ENCODE measurements at regions not wholly inside any gene's neighbourhood (a gene's known extent, or its start where the extent isn't known, plus 50 kb on each side); places are given as distances from the start of the nearest gene placed in this dataset.
A peak's percentile ranks its signal among the peaks of the same experiment; 100 is the strongest.

DNA sequence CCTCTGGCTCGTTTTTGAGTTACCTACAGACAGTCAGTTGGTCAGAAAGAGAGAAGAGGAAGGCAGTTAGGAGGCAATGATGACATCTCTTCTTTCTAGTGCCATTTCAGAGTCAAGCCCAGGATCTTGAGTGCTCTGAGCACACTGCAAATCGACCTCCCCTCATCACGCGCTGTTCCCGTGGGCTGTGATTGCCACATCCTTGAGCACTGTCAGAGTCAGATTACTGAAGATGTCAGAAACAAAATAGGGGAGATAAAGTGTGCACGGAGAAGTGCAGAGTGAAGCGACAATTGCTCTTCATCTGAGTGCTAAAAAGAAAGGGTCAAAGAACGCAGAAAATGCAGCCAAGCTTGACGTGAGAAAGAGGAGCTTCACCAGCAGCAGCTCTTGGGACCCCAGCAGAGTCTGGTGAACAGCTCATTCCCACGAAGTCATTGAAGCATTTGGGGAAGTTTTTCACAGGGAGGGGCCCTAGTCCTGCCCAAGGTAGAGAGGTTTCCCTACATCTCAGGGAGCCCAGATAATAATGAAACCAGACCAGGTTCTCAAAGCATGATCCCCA, 661.7 kb upstream of the AUTS2 start:
- peaks cover 3 to 5% of the 10 kb centered on the region in 2 donors for H3K27me3 Mint-ChIP-seq
- H3K36me3 Mint-ChIP-seq = peaks cover 0 to 2% of the 10 kb centered on the region in 2 donors
- DNase-seq (no peak), ATAC-seq (replicated peaks) (no peak)
- H3K27ac Mint-ChIP-seq = no peak overlapping the region
- no peaks in the 10 kb centered on the region for H3K4me1 Mint-ChIP-seq
- H3K4me3 Mint-ChIP-seq = no peak overlapping the region
- H3K9me3 Mint-ChIP-seq = peaks cover 14 to 25% of the 10 kb centered on the region in 2 donors

DNA sequence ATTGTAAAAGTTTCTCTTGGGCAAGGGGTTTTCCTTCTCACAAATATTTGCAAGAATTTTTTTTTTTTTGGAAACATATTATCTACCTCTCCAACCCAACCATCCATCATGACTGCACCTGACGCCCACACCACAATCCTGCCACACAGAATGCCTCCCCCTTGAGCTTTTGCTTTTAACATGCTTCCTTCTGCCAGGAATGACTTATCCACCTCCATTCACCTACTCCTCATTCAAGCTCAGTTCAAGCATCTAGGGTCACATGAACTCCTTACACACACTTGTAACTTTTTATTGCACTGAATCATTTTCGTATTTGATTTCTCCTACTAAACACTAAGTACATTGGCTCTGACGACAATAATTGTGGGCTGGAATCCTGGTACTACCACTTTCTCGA, 660.1 kb upstream of the AUTS2 start:
- peaks cover 3 to 5% of the 10 kb centered on the region in 2 donors for H3K27me3 Mint-ChIP-seq
- peaks cover 0 to 2% of the 10 kb centered on the region in 2 donors for H3K36me3 Mint-ChIP-seq
- no peak overlapping the region for H3K27ac Mint-ChIP-seq
- no peak overlapping the region for H3K4me3 Mint-ChIP-seq
- ATAC-seq (replicated peaks) (no peak), DNase-seq (no peak)
- H3K9me3 Mint-ChIP-seq = peaks cover 14 to 20% of the 10 kb centered on the region in 2 donors
- H3K4me1 Mint-ChIP-seq = no peaks in the 10 kb centered on the region

DNA sequence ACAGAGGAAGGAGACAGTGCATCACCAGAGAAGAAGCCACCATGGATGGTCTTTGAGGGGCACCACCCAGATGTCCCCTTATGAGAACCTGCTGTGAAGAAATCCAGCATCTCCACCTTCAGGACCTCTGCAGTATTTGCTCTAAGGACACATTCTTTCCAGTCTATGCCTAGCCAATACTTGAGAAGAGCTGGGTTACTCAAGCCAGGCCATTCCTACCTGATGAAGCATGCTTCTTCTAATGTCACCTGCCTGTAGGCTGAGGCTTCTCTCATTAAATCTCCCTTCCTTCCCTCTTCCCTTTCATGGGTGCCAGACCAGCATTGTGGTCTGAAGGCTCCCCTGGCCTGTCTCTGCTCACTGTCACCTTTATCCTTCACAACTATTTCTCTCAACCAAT, 654.5 kb upstream of the AUTS2 start:
- no peak overlapping the region for H3K4me3 Mint-ChIP-seq
- no peaks in the 10 kb centered on the region for H3K4me1 Mint-ChIP-seq
- H3K9me3 Mint-ChIP-seq = peaks cover 12 to 17% of the 10 kb centered on the region in 2 donors
- ATAC-seq (replicated peaks) (no peak), DNase-seq (no peak)
- H3K27me3 Mint-ChIP-seq = peaks cover 0 to 2% of the 10 kb centered on the region in 2 donors
- peaks cover 3 to 5% of the 10 kb centered on the region in 2 donors for H3K36me3 Mint-ChIP-seq
- no peak overlapping the region for H3K27ac Mint-ChIP-seq

DNA sequence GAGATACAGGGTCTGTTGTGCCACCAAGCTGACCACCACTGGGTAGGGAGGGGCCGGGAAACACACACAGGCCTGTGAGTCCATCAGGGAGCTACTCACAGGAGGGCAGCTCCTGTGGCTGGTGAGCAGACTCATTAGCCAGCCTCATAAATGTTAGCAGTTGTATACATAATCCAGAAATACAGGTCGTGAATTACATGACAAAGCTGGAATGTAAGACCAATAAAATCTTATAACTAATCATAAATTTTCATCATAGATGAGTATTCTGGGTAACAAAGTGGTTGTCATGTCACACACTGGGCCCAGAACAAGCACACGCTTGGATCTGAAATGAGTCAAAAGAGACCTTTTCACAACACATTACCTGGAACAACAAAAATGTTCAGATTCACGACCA, 642.6 kb upstream of the AUTS2 start:
- ATAC-seq (replicated peaks) (no peak), DNase-seq (no peak)
- no peaks in the 10 kb centered on the region for H3K36me3 Mint-ChIP-seq
- H3K4me3 Mint-ChIP-seq = no peak overlapping the region
- H3K9me3 Mint-ChIP-seq = peaks cover 4 to 5% of the 10 kb centered on the region in 2 donors
- H3K27ac Mint-ChIP-seq = no peak overlapping the region
- no peaks in the 10 kb centered on the region for H3K4me1 Mint-ChIP-seq
- peaks cover 0 to 11% of the 10 kb centered on the region in 2 donors for H3K27me3 Mint-ChIP-seq

DNA sequence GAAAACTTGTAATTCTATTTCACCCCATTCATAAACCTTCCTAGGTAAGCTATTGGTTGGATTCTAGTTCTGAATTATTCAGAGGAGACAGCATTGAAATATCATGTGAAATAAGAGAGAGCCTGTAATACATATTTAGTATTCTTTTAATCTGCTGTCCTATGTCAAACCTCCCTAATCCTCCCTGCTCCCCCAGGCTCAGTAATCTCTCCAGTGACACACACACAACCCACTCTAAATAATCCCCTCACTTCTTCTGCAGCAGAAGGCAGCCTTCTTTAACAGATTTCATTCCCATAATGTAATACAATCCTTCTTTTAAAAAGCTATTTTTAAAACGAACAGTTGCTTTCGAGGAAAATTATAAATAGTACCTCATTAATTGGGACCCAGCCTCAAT, 639.7 kb upstream of the AUTS2 start:
- peaks cover 4 to 5% of the 10 kb centered on the region in 2 donors for H3K9me3 Mint-ChIP-seq
- DNase-seq (no peak), ATAC-seq (replicated peaks) (no peak)
- H3K4me3 Mint-ChIP-seq = no peak overlapping the region
- no peaks in the 10 kb centered on the region for H3K36me3 Mint-ChIP-seq
- H3K4me1 Mint-ChIP-seq = no peaks in the 10 kb centered on the region
- no peak overlapping the region for H3K27ac Mint-ChIP-seq
- H3K27me3 Mint-ChIP-seq = peaks cover 0 to 11% of the 10 kb centered on the region in 2 donors

DNA sequence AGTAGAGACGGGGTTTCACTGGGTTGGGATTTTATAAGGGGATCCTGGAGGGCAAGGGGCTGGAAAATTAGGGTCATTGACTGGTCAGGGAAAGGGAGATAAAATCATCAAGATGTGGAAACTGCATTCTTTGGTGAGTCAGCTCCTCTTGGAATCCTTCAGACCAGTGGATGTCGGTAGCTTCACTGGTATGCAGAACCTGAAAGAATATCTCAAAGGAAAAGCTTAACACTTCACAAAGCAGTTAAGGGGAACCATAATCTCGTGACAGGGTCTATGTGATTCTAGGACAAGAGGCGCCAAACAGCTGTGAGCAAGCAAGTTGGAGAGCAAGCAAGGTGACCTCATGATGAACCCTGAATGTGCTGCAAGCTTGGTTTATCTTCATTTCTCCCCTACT, 634.7 kb upstream of the AUTS2 start:
- no peak overlapping the region for H3K4me3 Mint-ChIP-seq
- ATAC-seq (replicated peaks) (no peak), DNase-seq (no peak)
- no peaks in the 10 kb centered on the region for H3K36me3 Mint-ChIP-seq
- H3K27me3 Mint-ChIP-seq = peaks cover 0 to 7% of the 10 kb centered on the region in 2 donors
- peaks cover 5 to 6% of the 10 kb centered on the region in 2 donors for H3K9me3 Mint-ChIP-seq
- H3K27ac Mint-ChIP-seq = no peak overlapping the region
- no peaks in the 10 kb centered on the region for H3K4me1 Mint-ChIP-seq

DNA sequence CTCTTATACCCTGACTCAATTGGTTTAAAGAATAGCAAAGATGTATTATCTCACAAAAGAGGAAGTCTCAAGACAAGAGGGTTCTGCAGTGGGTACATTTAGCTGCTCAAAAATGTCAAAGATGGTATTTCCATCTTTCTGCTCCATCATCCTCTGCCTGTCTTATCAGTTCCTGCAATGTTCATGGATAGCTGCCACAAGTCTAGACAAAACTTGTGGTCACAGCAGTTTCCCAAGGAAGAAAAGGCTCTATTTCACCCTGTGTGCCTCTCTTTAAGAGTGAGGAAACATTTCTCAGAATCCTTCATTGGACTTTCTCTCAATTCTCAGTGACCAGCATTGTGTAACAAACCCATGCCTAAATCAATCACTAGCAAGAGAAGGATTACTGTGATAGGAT, 634.2 kb upstream of the AUTS2 start:
- DNase-seq = no peak

DNA sequence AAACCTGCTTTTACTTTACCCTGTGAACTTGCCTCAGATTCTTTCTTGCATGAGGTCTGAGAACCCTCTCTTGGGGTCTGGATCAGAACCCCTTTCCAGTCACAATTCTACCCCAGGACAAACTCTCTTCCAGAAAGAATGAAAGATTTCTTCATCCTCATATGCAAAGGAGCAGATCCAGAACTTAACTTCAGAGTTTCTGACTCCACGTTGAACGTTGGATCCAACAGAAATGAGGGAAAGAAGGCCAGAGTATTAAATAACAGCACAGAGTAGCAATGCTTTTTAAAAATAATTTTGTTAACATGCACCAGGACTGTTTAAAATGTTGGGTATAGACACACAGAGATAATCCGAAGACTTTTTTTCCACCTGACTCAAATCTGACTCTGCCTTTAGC, 632.9 kb upstream of the AUTS2 start:
- peaks cover 0 to 7% of the 10 kb centered on the region in 2 donors for H3K27me3 Mint-ChIP-seq

More for the DNA sequence above, 634.2 kb upstream of the AUTS2 start:
- Mint-ChIP-seq H3K4me3 (no peak overlapping the region), H3K4me1 (no peaks in the 10 kb centered on the region), H3K27me3 (peaks cover 0 to 7% of the 10 kb centered on the region in 2 donors), H3K36me3 (no peaks in the 10 kb centered on the region), H3K9me3 (peaks cover 5% of the 10 kb centered on the region in 2 donors), H3K27ac (no peak overlapping the region)
- ATAC-seq (replicated peaks) = no peak

DNA sequence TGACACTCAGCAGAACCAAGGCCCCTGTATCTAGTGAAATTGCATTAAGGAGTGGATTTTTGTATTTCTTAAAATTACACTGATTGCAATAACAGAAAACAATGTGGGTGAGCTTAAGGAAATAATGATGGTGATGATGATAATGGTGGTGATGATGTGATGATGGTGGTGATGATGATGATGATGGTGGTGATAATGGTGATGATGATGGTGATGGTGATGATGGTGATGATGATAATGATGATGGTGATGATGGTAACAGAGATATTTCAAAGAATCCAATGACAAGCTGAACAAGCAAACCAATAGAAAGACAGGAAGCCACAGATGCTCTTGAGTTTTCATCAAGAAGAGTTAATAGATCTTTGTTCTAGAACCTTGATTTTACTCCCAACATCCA, 630.7 kb upstream of the AUTS2 start:
- ATAC-seq (replicated peaks) = no peak
- DNase-seq = no peak
- no peak overlapping the region for H3K4me3 Mint-ChIP-seq
- no peaks in the 10 kb centered on the region for H3K36me3 Mint-ChIP-seq
- H3K27me3 Mint-ChIP-seq = peaks cover 0 to 7% of the 10 kb centered on the region in 2 donors
- peaks cover 3 to 5% of the 10 kb centered on the region in 2 donors for H3K9me3 Mint-ChIP-seq
- H3K4me1 Mint-ChIP-seq = no peaks in the 10 kb centered on the region
- no peak overlapping the region for H3K27ac Mint-ChIP-seq

More for the DNA sequence above, 632.9 kb upstream of the AUTS2 start:
- DNase-seq (no peak), ATAC-seq (replicated peaks) (no peak)
- Mint-ChIP-seq H3K9me3 (peaks cover 3 to 5% of the 10 kb centered on the region in 2 donors), H3K4me1 (no peaks in the 10 kb centered on the region), H3K27ac (no peak overlapping the region), H3K36me3 (no peaks in the 10 kb centered on the region), H3K4me3 (no peak overlapping the region)

DNA sequence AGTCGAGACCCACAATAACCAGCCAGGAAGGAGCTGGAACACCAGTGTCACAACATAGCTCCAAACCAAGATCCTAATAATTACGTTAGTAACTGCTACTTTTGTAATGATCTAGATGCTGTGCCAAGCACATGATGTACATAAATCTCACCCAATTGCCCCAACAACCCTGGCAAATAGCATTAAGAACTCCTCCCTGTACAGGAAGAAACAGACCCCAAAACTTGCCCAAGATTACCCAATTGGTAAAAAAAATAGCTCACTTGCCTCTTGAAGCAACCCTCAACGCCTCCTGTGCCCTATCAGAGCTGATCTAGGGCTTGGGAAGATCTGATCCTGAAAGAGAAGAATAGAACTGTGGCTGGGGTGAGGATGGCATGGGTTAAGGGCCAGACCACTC, 628.7 kb upstream of the AUTS2 start:
- Mint-ChIP-seq H3K36me3 (no peaks in the 10 kb centered on the region), H3K27ac (no peak overlapping the region), H3K27me3 (peaks cover 0 to 13% of the 10 kb centered on the region in 2 donors), H3K4me1 (no peaks in the 10 kb centered on the region), H3K4me3 (no peak overlapping the region), H3K9me3 (peaks cover 3 to 5% of the 10 kb centered on the region in 2 donors)
- DNase-seq (no peak), ATAC-seq (replicated peaks) (no peak)

DNA sequence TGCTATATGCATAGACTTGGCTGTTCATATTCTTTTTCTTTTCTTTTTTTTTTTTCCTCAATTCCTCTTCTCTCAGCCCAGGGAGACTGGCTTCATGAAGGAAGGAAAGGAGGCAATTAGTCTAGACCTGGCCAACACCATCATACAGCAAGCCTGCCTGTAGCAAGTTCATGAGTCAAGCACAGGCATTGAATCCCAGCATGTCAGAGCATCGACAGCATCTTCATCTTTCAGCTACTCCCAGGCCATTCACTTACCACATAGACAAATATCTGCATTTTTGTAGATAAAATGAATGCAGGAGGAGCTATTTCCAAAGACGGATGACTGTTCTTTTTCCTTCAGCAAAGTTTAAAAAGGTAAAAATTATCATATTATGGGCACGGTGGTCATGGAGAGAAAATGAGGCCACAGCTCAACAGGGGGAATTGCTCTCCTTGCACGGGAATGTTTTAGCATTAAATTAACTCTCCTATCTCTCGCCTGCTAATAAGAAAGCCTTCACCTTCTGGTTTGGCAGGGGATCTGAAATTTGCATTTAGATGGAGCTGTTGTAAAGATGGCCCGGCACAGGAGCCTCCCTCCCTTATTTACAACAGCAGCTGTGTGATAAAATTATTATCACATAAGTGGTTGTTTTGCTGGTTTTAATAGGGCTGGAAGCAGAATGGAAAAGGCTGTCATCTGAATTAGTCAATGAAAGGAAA, 626.5 kb upstream of the AUTS2 start:
- no peak for DNase-seq
- ATAC-seq (replicated peaks) = no peak
- no peaks in the 10 kb centered on the region for H3K36me3 Mint-ChIP-seq

DNA sequence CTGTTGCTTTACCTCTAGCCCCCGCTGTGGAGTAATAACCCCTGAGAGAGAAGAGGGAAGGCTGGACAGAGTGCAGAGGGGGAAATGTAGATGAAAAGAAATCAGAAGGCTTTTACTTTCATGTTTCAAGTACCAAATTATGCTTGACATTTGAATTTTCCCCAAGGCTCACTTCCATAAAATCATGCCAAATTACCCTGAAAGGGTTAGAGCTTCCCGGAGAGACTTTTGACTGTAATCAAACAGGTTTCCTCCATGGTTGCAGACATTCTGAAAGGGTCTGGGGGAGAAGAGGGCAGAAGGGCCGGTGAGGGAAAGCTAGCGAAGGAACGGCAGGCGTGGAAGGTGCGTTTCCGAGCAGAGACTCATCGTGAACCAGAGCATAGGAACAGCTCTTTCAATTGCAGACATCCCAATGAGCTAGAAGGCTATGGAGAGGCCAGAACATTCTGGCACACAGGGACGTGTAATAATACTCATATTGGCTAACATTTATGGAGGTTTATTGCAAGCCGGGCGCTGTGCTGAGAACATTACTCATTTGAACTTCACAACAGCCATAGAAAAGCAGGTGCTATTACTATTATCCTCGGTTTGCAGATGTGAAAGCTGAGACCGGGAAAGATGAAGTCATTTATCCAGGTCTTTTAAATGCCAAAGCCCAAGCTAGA, 620.8 kb upstream of the AUTS2 start:
- H3K36me3 Mint-ChIP-seq = peaks cover 0 to 4% of the 10 kb centered on the region in 2 donors
- H3K4me1 Mint-ChIP-seq = no peaks in the 10 kb centered on the region
- H3K4me3 Mint-ChIP-seq = no peak overlapping the region
- DNase-seq = no peak
- H3K27ac Mint-ChIP-seq = no peak overlapping the region
- no peak for ATAC-seq (replicated peaks)
- H3K9me3 Mint-ChIP-seq = peaks cover 8 to 17% of the 10 kb centered on the region in 2 donors
- peaks cover 4 to 11% of the 10 kb centered on the region in 2 donors for H3K27me3 Mint-ChIP-seq

More for the DNA sequence above, 626.5 kb upstream of the AUTS2 start:
- peaks cover 3 to 8% of the 10 kb centered on the region in 2 donors for H3K9me3 Mint-ChIP-seq
- H3K4me1 Mint-ChIP-seq = no peaks in the 10 kb centered on the region
- peaks cover 4 to 18% of the 10 kb centered on the region in 2 donors for H3K27me3 Mint-ChIP-seq
- H3K4me3 Mint-ChIP-seq = no peak overlapping the region
- no peak overlapping the region for H3K27ac Mint-ChIP-seq

DNA sequence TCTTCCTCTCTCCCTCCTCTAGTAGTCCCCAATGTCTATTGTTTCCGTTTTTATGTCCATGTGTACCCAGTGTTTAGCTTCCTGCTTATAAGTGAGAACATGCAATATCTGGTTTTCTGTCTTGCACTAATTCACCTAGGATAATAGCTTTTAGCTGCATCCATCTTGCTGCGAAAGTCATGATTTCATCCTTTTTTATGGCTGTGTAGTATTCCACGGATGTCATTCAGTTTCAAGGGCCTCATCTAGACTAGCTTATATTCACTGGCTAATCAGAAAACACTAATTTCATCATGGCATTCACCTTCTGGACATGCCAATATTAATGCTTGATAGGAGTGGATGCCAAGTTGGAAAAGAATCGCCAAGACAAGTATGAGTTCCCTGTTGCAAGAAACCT, 619.6 kb upstream of the AUTS2 start:
- Mint-ChIP-seq H3K36me3 (peaks cover 0 to 4% of the 10 kb centered on the region in 2 donors), H3K4me3 (no peak overlapping the region), H3K9me3 (peaks cover 11 to 22% of the 10 kb centered on the region in 2 donors), H3K4me1 (no peaks in the 10 kb centered on the region), H3K27me3 (peaks cover 4 to 5% of the 10 kb centered on the region in 2 donors), H3K27ac (no peak overlapping the region)
- ATAC-seq (replicated peaks) = no peak
- no peak for DNase-seq

DNA sequence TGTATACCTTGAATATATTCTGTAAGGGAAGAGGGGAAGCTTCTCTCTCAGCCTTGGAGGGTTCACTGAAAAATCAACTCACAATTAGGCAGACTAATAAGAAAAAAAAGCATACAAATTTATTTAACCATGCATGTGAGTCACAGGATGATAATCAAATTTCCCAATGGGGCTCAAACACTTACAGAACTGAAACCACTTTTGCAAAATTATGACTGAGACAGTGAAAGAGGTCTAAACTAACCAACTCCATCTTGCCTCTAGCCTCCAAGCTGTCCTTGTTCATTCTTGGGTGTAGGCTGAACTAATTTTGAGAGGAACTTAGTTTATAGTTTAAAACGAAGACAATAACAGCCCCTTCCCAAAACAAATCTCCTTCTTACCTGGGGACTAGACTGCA, 618.3 kb upstream of the AUTS2 start:
- peaks cover 0 to 4% of the 10 kb centered on the region in 2 donors for H3K36me3 Mint-ChIP-seq
- H3K9me3 Mint-ChIP-seq = peaks cover 11 to 22% of the 10 kb centered on the region in 2 donors
- peak; percentile 52 to 94 for ATAC-seq (replicated peaks)

More for the DNA sequence above, 618.3 kb upstream of the AUTS2 start:
- no peak for DNase-seq
- no peak overlapping the region for H3K4me3 Mint-ChIP-seq
- H3K27me3 Mint-ChIP-seq = peaks cover 4 to 5% of the 10 kb centered on the region in 2 donors
- no peaks in the 10 kb centered on the region for H3K4me1 Mint-ChIP-seq
- H3K27ac Mint-ChIP-seq = no peak overlapping the region

Measured in stimulated activated naive B cell treated with anti-CD40 and anti-IgM and Interleukin-4, amounts not matched to agents 10 μg/mL and 1 μg/mL and 100 μg/mL, for 72 hours (primary cell).